ENCODE measurements at regions not wholly inside any gene's neighbourhood (a gene's known extent, or its start where the extent isn't known, plus 50 kb on each side); places are given as distances from the start of the nearest gene placed in this dataset.

- TF ChIP-seq EZH2 (IDR thresholded peaks at IDR 0.05) (no peak), RAD21 (IDR thresholded peaks at IDR 0.05; ENCODE audit: low read depth) (no peak), ELF1 (IDR thresholded peaks at IDR 0.05; ENCODE audit: borderline replicate concordance, low read depth) (no peak), CTCF (IDR thresholded peaks at IDR 0.05 in 2 of 3, conservative IDR thresholded peaks at IDR 0.05 in 1 of 3; ENCODE audit: borderline replicate concordance in 1 of 3, insufficient read depth in 1 of 3, low read depth in 2 of 3, low read length in 2 of 3) (no peak), POLR2A (IDR thresholded peaks at IDR 0.05; ENCODE audit: borderline replicate concordance, extremely low read depth, insufficient read depth, insufficient read length) (no peak), YY1 (IDR thresholded peaks at IDR 0.05; ENCODE audit: extremely low read depth, insufficient replicate concordance, low read depth, low read length) (no peak), JUND (IDR thresholded peaks at IDR 0.05) (no peak), REST (IDR thresholded peaks at IDR 0.05; ENCODE audit: low read depth) (no peak), ZBTB33 (IDR thresholded peaks at IDR 0.05; ENCODE audit: extremely low read depth, insufficient replicate concordance, low read length) (no peak), CEBPB (IDR thresholded peaks at IDR 0.05; ENCODE audit: low read depth) (no peak), POLR2AphosphoS5 (IDR thresholded peaks at IDR 0.05; ENCODE audit: low read depth, low read length) (no peak), EZH2phosphoT487 (IDR thresholded peaks at IDR 0.05; ENCODE audit: borderline replicate concordance) (no peak), TCF7L2 (IDR thresholded peaks at IDR 0.05; ENCODE audit: borderline replicate concordance, extremely low read depth, insufficient read depth, insufficient read length) (no peak), ZFX (IDR thresholded peaks at IDR 0.05) (no peak)
These were observed 468.2 kb upstream of the POU3F3 start for GRCh38 chr2:104385743-104386142.
